ENCODE measurements at regions not wholly inside any gene's neighbourhood (a gene's known extent, or its start where the extent isn't known, plus 50 kb on each side); places are given as distances from the start of the nearest gene placed in this dataset.

DNA sequence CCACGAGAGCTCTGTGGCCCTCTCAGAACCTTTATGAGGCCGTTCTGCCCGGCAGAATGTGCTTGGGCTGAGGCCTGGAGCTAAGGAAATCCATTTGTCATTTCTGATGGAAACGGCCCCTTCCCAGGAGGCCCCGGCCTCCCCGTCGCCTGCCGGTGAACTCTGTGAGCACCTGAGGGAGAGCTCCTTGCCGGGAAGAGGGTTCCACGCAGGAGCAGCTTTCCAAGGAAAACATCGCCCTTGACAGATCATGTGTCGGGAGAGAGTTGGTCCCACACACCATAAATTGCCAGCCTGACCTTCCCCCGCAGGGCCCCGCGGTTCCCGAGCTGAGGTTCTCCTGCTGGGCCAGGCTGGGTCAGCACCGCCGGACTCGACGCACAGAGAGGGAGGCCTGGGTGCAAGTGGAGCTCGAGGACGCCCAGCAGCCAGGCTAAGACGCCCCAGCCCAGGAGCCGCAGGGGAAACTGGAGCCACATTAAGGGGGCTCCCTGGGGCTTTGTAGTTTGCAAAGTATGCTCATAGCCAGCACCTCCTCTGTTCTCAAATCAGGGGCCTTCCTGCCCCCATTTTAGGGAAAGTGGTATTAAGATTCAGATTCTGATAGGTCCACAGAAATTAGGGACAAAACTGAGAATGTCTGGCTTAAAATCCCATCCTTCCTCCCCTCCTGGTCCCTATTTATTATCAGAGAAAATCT lies 239.5 kb downstream of the FOXD2 start:
- TF ChIP-seq, protein P1, sequence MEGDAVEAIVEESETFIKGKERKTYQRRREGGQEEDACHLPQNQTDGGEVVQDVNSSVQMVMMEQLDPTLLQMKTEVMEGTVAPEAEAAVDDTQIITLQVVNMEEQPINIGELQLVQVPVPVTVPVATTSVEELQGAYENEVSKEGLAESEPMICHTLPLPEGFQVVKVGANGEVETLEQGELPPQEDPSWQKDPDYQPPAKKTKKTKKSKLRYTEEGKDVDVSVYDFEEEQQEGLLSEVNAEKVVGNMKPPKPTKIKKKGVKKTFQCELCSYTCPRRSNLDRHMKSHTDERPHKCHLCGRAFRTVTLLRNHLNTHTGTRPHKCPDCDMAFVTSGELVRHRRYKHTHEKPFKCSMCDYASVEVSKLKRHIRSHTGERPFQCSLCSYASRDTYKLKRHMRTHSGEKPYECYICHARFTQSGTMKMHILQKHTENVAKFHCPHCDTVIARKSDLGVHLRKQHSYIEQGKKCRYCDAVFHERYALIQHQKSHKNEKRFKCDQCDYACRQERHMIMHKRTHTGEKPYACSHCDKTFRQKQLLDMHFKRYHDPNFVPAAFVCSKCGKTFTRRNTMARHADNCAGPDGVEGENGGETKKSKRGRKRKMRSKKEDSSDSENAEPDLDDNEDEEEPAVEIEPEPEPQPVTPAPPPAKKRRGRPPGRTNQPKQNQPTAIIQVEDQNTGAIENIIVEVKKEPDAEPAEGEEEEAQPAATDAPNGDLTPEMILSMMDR (IDR thresholded peaks at IDR 0.05; ENCODE audit: low read length, missing control alignments), result no peak

DNA sequence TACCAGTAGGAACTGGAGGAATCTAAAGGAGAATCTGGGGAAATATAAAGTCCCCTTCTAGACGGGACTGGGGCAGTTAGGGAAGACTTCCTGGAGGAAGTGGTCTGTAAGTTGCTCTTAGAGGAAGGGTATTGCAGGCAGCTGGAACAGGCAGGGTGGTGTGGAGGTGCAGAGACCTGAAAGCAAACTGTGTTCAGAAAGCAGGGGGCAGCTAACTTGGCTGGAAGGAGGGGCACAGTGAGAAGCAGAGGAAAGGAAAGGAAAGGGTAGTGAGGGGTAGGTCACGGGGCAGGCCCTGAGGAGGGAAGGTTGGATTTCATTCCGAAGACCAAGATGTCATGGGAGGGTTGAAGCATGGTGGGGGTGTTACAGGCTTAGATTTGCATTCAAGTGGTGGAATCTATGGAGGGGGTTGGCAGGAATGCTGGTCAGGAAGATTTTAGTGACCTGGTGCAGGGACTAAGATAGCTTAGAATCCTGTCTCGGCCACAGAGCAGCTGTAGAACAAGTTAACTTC lies 240.7 kb downstream of the FOXD2 start:
- no peak for DNase-seq (ENCODE audit: low read depth)
- TF ChIP-seq, protein P1 (IDR thresholded peaks at IDR 0.05; ENCODE audit: low read length, missing control alignments), result no peak
- no peak overlapping the region for H3K4me3 ChIP-seq (replicated peaks; ENCODE audit: low read depth, low read length)

More for the DNA sequence above, 239.5 kb downstream of the FOXD2 start:
- no peak overlapping the region for H3K4me3 ChIP-seq (replicated peaks; ENCODE audit: low read depth, low read length)
- no peak for DNase-seq (ENCODE audit: low read depth)

DNA sequence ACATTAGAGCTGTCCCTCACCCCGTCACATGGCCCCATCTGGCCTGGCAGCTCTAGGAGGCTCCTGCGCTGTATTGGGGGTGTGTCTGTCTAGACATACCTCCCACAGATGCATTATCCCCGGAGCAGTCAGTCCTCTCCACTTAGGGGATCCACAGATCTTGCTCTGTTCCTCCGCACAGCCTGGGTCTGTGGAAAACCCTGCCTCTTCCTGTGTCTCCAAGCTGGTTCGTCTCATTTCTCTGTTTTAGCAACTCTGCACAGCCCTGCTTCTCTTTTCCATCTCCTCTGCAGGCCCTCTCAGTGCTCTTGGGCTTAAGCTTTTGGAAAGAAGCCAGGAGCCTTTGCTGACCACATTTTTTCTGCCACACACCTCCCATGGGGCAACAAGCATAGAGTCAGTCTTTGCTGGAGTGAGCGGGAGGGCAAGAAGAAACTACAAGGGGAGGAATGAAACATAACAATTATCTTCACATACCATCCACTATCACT lies 241.5 kb downstream of the FOXD2 start:
- H3K4me3 ChIP-seq (replicated peaks; ENCODE audit: low read depth, low read length), result no peak overlapping the region
- TF ChIP-seq, protein P1 (IDR thresholded peaks at IDR 0.05; ENCODE audit: low read length, missing control alignments), result no peak
- no peak for DNase-seq (ENCODE audit: low read depth)

DNA sequence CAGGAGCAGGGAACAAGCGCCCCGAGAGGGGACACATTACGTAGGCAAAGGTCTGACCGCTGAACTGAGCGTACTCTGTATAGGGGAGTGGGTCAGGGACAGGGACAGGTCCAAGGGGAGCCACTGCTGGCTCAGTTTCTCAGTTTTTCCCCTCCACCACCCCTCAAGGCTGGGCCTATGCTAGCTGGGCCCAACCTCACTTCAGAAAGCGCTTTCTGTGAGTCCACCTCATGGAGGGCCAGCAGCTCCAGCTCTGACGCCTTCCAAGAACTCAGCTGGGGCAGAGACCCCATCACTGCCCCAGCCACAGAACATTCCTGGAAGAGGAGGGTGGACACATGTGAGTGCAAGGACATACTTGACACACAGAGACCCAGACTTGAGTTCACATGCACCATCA lies 242.0 kb downstream of the FOXD2 start:
- no peak for DNase-seq (ENCODE audit: low read depth)
- H3K4me3 ChIP-seq (replicated peaks; ENCODE audit: low read depth, low read length), result no peak overlapping the region
- TF ChIP-seq, protein P1 (IDR thresholded peaks at IDR 0.05; ENCODE audit: low read length, missing control alignments), result no peak

DNA sequence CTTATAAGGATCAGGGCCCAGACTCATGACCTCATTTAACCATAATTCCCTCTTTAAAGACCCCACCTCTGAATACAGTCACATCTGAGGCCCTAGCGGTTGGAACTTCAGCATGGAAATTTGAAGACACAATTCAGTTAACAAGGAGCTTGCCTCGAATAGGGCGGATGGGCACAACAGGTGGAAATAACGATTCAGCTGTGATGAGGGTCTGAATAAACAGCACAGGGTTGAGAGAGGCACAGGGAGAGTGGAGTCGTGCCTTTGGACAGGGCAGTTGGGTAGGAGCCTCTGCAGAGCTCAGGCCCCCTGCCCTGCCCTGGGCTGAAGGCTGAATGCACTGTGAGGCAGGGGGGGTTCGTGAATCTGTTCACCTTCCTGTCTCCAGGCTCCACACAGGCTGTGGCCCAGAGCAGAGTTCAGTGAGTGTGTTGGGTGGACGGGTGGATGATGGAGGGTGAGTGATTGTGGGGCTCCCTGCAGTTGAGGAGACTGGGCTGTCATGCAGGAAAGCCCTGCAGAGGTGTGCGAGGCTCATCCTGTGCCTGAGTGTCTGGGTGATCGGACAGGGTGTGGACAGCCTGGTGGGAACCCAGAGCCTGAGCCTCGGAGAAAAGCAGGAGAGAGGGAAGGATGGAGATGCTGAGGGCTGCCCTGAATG lies 243.1 kb downstream of the FOXD2 start:
- H3K4me3 ChIP-seq (replicated peaks; ENCODE audit: low read depth, low read length), result no peak overlapping the region
- TF ChIP-seq, protein P1 (IDR thresholded peaks at IDR 0.05; ENCODE audit: low read length, missing control alignments), result no peak
- no peak for DNase-seq (ENCODE audit: low read depth)

DNA sequence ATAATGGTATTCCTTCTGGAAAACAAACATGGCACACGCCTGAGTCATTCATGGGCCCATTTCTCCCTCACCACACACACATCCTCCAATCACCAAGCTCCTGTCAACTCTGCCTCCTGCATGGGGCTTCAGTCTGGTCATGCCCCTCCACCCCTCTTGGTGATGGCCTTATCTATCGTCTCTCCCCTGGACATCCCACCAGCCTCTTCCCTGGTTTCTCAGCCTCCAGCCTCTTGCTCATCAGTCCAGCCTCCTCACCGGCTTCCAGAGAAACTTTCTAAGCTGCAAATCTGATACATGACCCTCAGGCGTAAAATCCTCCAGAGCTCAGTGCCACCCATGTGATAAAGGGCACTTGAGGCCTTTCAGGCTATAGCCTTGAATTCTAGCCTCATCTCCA lies 243.9 kb downstream of the FOXD2 start:
- TF ChIP-seq, protein P1 (IDR thresholded peaks at IDR 0.05; ENCODE audit: low read length, missing control alignments), result no peak
- H3K4me3 ChIP-seq (replicated peaks; ENCODE audit: low read depth, low read length), result no peak overlapping the region
- DNase-seq (ENCODE audit: low read depth), result no peak

All from fibroblast of pulmonary artery (primary cell).